ENCODE measurements at regions not wholly inside any gene's neighbourhood (a gene's known extent, or its start where the extent isn't known, plus 50 kb on each side); places are given as distances from the start of the nearest gene placed in this dataset.

DNA sequence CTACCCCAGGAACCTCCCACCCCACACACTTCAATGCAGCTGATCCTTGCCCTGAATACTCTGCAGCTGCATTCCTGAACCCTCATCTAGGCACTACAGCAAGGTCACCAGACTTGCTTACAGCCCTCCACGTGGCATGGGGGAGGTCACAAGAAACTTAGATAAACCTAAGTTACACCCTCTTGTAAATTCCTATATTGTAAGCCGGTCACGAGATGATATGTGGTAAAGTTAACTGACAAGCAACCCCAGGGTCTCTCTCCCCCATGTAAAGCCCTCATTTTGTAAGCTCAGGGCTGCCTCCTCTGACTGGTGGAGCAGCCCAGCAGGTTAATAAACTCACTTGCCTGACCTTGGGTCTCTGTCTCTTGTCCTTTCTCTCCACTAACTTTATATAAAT lies 570.7 kb downstream of the PCDH7 start:
- no peak overlapping the region for H3K4me3 Mint-ChIP-seq
- ATAC-seq: no peak
- CTCF ChIA-PET: no interaction called here
- H3K27ac Mint-ChIP-seq: no peak overlapping the region
- no peaks in the 10 kb centered on the region for H3K27me3 Mint-ChIP-seq
- H3K9me3 Mint-ChIP-seq (ENCODE audit: low read depth): peaks cover 3% of the 10 kb centered on the region
- no peaks in the 10 kb centered on the region for H3K36me3 Mint-ChIP-seq
- no peak for DNase-seq
- H3K4me1 Mint-ChIP-seq: no peaks in the 10 kb centered on the region

DNA sequence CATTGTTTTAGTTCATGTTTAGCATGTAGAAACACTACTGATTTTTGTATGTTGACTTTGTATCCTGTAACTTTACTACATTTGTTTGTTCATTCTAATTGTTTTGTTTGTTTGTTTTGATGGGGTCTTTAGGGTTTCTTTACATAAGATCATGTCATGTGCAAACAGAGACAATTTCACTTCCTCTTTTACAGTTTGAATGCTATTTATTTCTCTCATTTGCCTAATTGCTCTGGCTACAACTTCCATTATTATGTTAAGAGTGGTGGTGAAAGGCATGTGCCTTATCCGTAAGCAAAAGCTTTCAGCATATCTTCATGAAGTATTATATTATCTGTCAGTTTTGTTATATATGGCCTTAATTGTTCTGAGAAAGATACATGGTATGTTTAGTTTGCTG lies 571.1 kb downstream of the PCDH7 start:
- no peak for DNase-seq
- H3K27me3 Mint-ChIP-seq: no peaks in the 10 kb centered on the region
- no peak overlapping the region for H3K4me3 Mint-ChIP-seq
- ATAC-seq: no peak
- no peaks in the 10 kb centered on the region for H3K36me3 Mint-ChIP-seq
- H3K4me1 Mint-ChIP-seq: no peaks in the 10 kb centered on the region
- H3K9me3 Mint-ChIP-seq (ENCODE audit: low read depth): peaks cover 3% of the 10 kb centered on the region
- no peak overlapping the region for H3K27ac Mint-ChIP-seq
- CTCF ChIA-PET: no interaction called here

DNA sequence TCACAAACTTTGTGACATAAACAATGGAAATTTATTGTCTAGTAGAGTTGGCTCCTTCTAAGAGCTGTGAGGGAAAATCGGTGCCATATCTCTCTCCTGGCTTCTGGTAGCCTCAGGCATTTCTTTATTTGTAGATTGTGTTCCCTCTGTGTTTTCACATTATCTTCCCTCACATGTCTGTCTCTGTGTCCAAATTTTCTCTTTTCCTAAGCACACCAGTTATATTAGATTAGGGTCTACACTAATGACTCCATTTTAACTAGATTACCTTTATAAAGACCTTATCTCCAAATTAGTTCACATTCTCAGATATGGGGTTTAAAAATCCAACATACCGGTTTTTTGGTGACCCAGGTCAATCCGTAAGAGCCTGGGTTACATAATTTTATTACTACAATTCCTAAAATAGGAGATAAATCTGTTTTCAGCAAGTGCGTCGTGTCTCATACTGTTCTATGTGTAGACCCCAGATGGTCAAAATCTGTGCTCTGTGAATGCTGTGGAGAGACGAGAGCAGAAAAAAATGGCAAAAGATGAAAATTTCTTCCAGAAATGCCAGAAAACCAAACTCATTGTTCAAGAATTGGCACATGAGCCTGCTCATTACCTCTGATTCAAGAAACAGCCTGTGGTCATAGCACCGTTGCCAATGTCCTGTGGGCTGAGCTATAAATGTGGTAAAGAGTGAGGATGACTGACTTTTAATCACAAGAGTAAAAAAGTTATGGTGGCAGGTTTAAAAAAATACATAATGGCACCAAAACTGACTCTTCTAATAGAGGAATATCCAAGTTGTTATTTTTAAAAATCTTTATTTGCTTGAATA lies 574.7 kb downstream of the PCDH7 start:
- ATAC-seq (no peak), DNase-seq (no peak)
- Mint-ChIP-seq H3K9me3 (ENCODE audit: low read depth) (peaks cover 3% of the 10 kb centered on the region), H3K4me3 (no peak overlapping the region), H3K36me3 (no peaks in the 10 kb centered on the region), H3K27ac (no peak overlapping the region), H3K4me1 (no peaks in the 10 kb centered on the region), H3K27me3 (no peaks in the 10 kb centered on the region)
- CTCF ChIA-PET: no interaction called here

DNA sequence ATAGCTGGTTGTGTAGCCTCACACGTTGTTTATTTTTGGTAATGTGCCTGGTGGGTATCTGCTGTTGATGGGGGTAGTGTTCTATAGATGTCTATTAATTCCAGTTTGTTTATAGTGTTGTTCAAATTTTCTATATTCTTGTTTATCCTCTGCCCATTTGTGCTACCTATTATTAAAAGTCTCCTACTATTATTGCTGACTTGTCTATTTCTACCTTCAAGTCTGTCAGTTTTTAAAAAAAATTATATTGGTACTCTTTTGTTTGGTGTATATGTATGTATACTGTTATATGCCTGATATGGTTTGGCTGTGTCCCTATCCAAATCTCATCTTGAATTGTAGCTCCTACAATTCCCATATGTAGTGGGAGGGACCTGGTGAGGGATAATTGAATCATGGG lies 578.6 kb downstream of the PCDH7 start:
- CTCF ChIA-PET: no interaction called here
- ATAC-seq (no peak), DNase-seq (no peak)
- Mint-ChIP-seq H3K27ac (no peak overlapping the region), H3K4me1 (no peaks in the 10 kb centered on the region), H3K36me3 (no peaks in the 10 kb centered on the region), H3K4me3 (no peak overlapping the region), H3K27me3 (no peaks in the 10 kb centered on the region), H3K9me3 (ENCODE audit: low read depth) (peaks cover 3% of the 10 kb centered on the region)

DNA sequence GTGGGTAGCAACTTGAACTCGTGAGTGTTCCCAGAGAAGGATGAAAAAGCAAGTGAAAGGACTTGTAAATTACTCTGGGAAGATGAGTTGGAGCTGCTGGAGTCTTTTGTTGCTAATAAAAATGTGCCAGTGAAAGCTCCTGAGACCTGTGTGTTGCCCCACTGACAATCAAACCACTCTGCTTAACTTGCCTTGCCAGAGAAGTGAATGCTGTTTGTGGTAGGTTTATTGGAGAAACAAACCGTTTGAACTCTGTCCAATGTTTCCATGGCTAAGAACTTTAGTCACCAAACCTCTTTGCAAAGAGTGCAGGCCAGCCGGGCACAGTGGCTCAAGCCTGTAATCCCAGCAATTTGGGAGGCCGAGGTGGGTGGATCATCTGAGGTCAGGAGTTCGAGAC lies 586.9 kb downstream of the PCDH7 start:
- H3K9me3 Mint-ChIP-seq (ENCODE audit: low read depth): peaks cover 6% of the 10 kb centered on the region
- H3K36me3 Mint-ChIP-seq: no peaks in the 10 kb centered on the region
- no peaks in the 10 kb centered on the region for H3K27me3 Mint-ChIP-seq
- H3K4me3 Mint-ChIP-seq: no peak overlapping the region
- DNase-seq: no peak
- H3K27ac Mint-ChIP-seq: no peak overlapping the region
- no peaks in the 10 kb centered on the region for H3K4me1 Mint-ChIP-seq
- ATAC-seq: no peak
- CTCF ChIA-PET: no interaction called here

- CTCF ChIA-PET: no interaction called here
- H3K27me3 Mint-ChIP-seq: no peaks in the 10 kb centered on the region
Observed at GRCh38 chr4:31324814-31325213, 604.6 kb downstream of the PCDH7 start.

DNA sequence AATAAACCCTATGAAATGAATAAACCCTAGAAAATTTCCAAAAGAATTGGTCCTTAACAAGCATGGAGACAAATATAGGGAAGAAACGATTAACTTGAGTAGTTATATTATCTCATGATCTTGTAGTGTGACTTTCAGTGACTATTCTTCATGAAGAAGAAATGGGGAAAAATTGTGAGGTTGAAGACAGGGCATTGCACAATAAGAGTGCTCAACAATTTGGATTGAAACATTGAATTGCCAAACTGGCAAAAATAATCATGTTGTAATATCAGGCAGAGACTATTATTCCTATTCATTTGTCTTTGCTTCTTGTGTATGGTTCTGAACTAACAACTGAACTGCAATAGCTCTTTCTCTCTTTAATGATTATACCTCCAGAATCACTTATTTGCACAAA lies 605.1 kb downstream of the PCDH7 start:
- H3K27ac Mint-ChIP-seq: no peak overlapping the region
- no peaks in the 10 kb centered on the region for H3K36me3 Mint-ChIP-seq
- no peaks in the 10 kb centered on the region for H3K27me3 Mint-ChIP-seq
- DNase-seq (no peak), ATAC-seq (no peak)
- CTCF ChIA-PET: no interaction called here
- H3K4me1 Mint-ChIP-seq: no peaks in the 10 kb centered on the region
- H3K4me3 Mint-ChIP-seq: no peak overlapping the region
- H3K9me3 Mint-ChIP-seq (ENCODE audit: low read depth): peaks cover 9% of the 10 kb centered on the region

More at GRCh38 chr4:31324814-31325213, 604.6 kb downstream of the PCDH7 start:
- DNase-seq: no peak
- H3K36me3 Mint-ChIP-seq: no peaks in the 10 kb centered on the region
- no peak overlapping the region for H3K4me3 Mint-ChIP-seq
- H3K9me3 Mint-ChIP-seq (ENCODE audit: low read depth): peaks cover 9% of the 10 kb centered on the region
- ATAC-seq: no peak
- H3K4me1 Mint-ChIP-seq: no peaks in the 10 kb centered on the region
- H3K27ac Mint-ChIP-seq: no peak overlapping the region

DNA sequence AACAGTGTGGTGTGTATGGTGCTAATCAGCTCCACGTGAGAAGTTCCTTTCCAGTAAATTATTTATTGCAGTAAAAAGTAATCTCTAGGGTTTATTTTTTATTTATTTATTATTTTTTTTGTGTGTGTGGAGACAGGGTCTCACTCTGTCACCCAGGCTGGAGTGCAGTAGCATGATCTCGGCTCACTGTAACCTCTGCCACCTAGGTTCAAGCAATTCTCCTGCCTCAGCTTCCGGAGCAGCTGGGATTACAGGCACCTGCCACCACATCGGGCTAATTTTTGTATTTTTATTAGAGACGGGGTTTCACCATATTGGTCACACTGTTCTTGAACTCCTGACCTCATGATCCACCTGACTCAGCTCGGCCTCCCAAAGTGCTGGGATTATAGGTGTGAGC lies 606.9 kb downstream of the PCDH7 start:
- CTCF ChIA-PET: no interaction called here

DNA sequence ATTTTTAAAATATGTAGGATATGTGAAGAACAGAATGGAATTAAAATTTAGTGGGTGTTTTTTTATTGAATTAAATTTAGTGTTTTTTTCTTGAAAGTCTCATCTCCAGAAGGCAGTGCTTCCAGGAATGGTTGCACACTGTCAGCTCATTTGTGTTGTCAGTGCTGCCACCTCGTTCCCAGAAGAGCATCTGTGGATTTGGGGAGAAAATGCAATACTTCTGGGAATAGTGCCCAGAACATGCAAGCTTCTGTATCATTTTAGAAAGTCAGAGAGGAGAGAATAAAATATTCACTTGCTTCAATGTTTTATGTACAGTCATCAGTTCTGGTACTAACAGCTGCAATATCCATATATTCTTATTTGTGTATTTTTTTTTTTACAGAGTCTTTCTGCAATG lies 608.8 kb downstream of the PCDH7 start:
- ATAC-seq (no peak), DNase-seq (no peak)
- CTCF ChIA-PET: no interaction called here
- Mint-ChIP-seq H3K4me3 (no peak overlapping the region), H3K4me1 (no peaks in the 10 kb centered on the region), H3K27ac (no peak overlapping the region), H3K36me3 (no peaks in the 10 kb centered on the region), H3K27me3 (no peaks in the 10 kb centered on the region), H3K9me3 (ENCODE audit: low read depth) (peaks cover 2% of the 10 kb centered on the region)

More for the DNA sequence above, 606.9 kb downstream of the PCDH7 start:
- Mint-ChIP-seq H3K4me1 (no peaks in the 10 kb centered on the region), H3K36me3 (no peaks in the 10 kb centered on the region), H3K27me3 (no peaks in the 10 kb centered on the region), H3K27ac (no peak overlapping the region), H3K9me3 (ENCODE audit: low read depth) (peaks cover 6% of the 10 kb centered on the region), H3K4me3 (no peak overlapping the region)
- no peak for DNase-seq
- no peak for ATAC-seq

DNA sequence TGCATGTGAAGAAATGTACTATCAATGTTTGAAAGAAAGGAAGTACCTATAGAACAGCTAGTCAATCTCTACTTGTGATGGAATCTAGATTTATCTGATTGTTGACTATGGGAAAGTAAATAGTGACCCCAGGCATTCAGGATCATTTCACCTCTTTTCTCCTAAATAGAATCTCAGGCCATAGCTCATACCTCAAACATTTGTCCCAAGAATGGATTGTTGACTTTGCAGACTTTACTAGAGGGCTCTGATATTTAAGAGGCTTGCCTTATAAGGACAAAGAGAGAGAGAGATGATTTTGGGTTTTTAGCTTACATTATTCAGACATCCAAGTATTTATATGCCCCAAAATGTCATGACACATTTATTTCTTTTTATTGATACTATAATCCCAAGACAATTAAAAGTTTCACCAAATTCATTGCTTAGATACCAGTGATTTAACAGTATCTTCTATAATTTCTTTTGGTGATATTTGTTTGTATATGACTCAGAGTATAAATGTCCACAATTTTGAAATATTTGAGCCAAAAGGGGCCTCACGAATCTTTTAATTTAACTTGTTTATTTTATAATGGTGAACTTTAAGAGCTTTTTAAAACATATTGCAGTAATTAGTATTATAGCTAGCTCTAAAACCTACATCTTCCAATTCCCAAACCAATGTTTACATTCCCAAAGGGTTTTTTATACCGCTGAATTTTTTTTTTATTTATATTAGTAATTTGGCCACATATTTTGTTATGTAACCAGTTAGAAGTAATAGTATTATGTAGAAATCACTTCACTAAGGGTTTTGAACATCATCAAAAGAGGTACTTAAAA lies 614.1 kb downstream of the PCDH7 start:
- no peak overlapping the region for H3K4me3 Mint-ChIP-seq
- CTCF ChIA-PET: no interaction called here
- ATAC-seq (no peak), DNase-seq (no peak)
- no peaks in the 10 kb centered on the region for H3K36me3 Mint-ChIP-seq
- H3K9me3 Mint-ChIP-seq (ENCODE audit: low read depth): peaks cover 2% of the 10 kb centered on the region
- H3K27ac Mint-ChIP-seq: no peak overlapping the region
- H3K4me1 Mint-ChIP-seq: no peaks in the 10 kb centered on the region
- H3K27me3 Mint-ChIP-seq: no peaks in the 10 kb centered on the region

- Mint-ChIP-seq H3K36me3 (no peaks in the 10 kb centered on the region), H3K9me3 (ENCODE audit: low read depth) (peaks cover 8% of the 10 kb centered on the region), H3K27ac (no peak overlapping the region), H3K4me1 (no peaks in the 10 kb centered on the region), H3K4me3 (no peak overlapping the region), H3K27me3 (no peaks in the 10 kb centered on the region)
- ATAC-seq (no peak), DNase-seq (no peak)
- CTCF ChIA-PET: no interaction called here
Observed at GRCh38 chr4:31338000-31338399, 617.8 kb downstream of the PCDH7 start.

GRCh38 chr4:31341601-31342359 lies 621.6 kb downstream of the PCDH7 start:
- no peaks in the 10 kb centered on the region for H3K27me3 Mint-ChIP-seq
- no peak for DNase-seq

DNA sequence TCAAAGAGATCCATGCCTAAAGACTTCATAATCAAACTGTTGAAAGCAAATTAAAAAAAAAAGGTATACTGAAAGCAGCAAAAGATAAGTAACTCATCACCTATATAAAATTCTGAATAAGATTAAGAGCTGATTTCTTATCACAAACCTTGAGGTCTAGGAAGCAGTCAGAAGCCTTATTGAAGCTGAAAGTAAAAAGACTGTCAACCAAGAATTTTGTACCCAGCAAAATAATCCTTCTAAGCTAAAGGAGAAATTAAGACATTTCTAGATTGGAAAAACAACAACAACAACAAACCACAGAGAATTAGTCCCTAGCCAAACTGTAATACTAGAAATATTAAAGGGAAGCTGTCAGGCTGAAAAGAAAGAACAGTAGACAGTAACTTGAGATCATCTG lies 622.9 kb downstream of the PCDH7 start:
- no peaks in the 10 kb centered on the region for H3K4me1 Mint-ChIP-seq
- H3K27ac Mint-ChIP-seq: no peak overlapping the region
- no peaks in the 10 kb centered on the region for H3K27me3 Mint-ChIP-seq
- DNase-seq (no peak), ATAC-seq (no peak)
- no peaks in the 10 kb centered on the region for H3K36me3 Mint-ChIP-seq
- CTCF ChIA-PET: no interaction called here
- no peak overlapping the region for H3K4me3 Mint-ChIP-seq
- peaks cover 8% of the 10 kb centered on the region for H3K9me3 Mint-ChIP-seq (ENCODE audit: low read depth)

More at GRCh38 chr4:31341601-31342359, 621.6 kb downstream of the PCDH7 start:
- no peak overlapping the region for H3K27ac Mint-ChIP-seq
- peaks cover 8% of the 10 kb centered on the region for H3K9me3 Mint-ChIP-seq (ENCODE audit: low read depth)
- CTCF ChIA-PET: no interaction called here
- H3K4me3 Mint-ChIP-seq: no peak overlapping the region
- no peak for ATAC-seq
- no peaks in the 10 kb centered on the region for H3K36me3 Mint-ChIP-seq
- H3K4me1 Mint-ChIP-seq: no peaks in the 10 kb centered on the region

DNA sequence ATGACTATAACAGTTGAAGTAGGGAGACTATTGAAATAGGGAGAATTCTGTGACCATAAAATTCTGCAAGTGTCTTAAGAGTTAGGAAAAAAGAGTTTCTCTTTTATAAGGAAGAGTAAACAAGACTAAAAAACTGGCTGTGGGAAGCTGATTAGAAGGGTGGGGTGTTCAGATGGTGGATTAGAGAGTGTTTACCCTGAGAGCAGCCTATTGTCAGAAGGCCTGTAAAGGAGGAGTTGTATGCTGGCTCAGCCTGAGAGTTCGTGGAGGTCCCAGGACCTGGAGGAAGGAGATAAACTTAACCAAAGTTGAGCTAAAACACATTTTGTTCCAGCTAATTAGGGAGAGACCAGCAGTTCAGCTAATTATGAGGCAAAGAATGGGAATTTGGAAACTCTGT lies 629.7 kb downstream of the PCDH7 start:
- Mint-ChIP-seq H3K4me3 (no peak overlapping the region), H3K9me3 (ENCODE audit: low read depth) (no peaks in the 10 kb centered on the region), H3K36me3 (no peaks in the 10 kb centered on the region), H3K4me1 (no peaks in the 10 kb centered on the region), H3K27me3 (no peaks in the 10 kb centered on the region), H3K27ac (no peak overlapping the region)
- DNase-seq (no peak), ATAC-seq (no peak)
- CTCF ChIA-PET: no interaction called here
